B cell (primary cell): ENCODE measurements at regions not wholly inside any gene's neighbourhood (a gene's known extent, or its start where the extent isn't known, plus 50 kb on each side); places are given as distances from the start of the nearest gene placed in this dataset.

Experiments used
- ATAC-seq: fragments of 200-7000 bp; cut with Tn5 transposase; one replicate; pipeline ENCODE4 v1.10.0; 2021; ENCODE audit warnings: low read depth, mild to moderate bottlenecking, moderate number of reproducible peaks, moderate library complexity
- CTCF ChIA-PET: fragments of 350-600 bp; sonication (Branson Sonifier 250); formaldehyde crosslinking; loops from one replicate; lab custom pipeline; 2021; ENCODE audit warnings: antibody characterized with exemption, inconsistent platforms; lab: Charles Lee
- POLR2A ChIA-PET: fragments of 350-600 bp; sonication (Branson Sonifier 250); formaldehyde crosslinking; loops from one replicate; lab custom pipeline; 2021; ENCODE audit warnings: antibody characterized with exemption; lab: Charles Lee
- DNase-seq: peaks from one replicate; pipeline ENCODE4 v3.0.0; 2013
- H2AFZ ChIP-seq: 2 replicates; pipeline ENCODE4 v1.6.1; 2012; ENCODE audit warnings: mild to moderate bottlenecking, low read depth, low read length; ENCODE audit not compliant: insufficient read depth, poor library complexity, severe bottlenecking
- H3K27ac ChIP-seq, 2 donors: 1 replicate in 1 of 2; 2 replicates in 1 of 2; pipeline ENCODE4 v1.5.1; 2012 to 2013; ENCODE audit warnings: low read length in 2 of 2, mild to moderate bottlenecking in 2 of 2, moderate library complexity in 1 of 2
- H3K27me3 ChIP-seq, 4 experiments: fragments of 200-600 bp in 1 of 4; sonication (generic) in 1 of 4; replicated peaks in 1 of 4; 1 replicate in 2 of 4; 2 replicates in 2 of 4; pipeline versions ENCODE4 v1.6.1 to v1.7.0; 2013 to 2016; ENCODE audit warnings: low read length in 3 of 4, mild to moderate bottlenecking in 2 of 4, mixed read lengths in 1 of 4, moderate library complexity in 1 of 4; ENCODE audit not compliant: insufficient read depth in 4 of 4, control insufficient read depth in 3 of 4; ENCODE audit errors: control extremely low read depth in 1 of 4
- H3K36me3 ChIP-seq, 2 experiments: replicated peaks in 1 of 2; 1 replicate in 1 of 2; 2 replicates in 1 of 2; pipeline versions ENCODE4 v1.6.1 to v1.7.1; 2013; ENCODE audit warnings: low read length in 1 of 2; ENCODE audit not compliant: insufficient read depth in 2 of 2, control insufficient read depth in 1 of 2; ENCODE audit errors: control extremely low read depth in 1 of 2, extremely low read depth in 1 of 2
- H3K4me1 ChIP-seq, 2 donors: fragments of 200-600 bp in 1 of 2; sonication (generic) in 1 of 2; 1 replicate in 1 of 2; 2 replicates in 1 of 2; pipeline versions ENCODE4 v1.5.1 to v1.6.1; 2013 to 2017; ENCODE audit warnings: low read length in 2 of 2; ENCODE audit not compliant: control insufficient read depth in 2 of 2, insufficient read depth in 2 of 2
- H3K4me2 ChIP-seq: replicated peaks from 2 replicates; pipeline ENCODE3; 2012; ENCODE audit warnings: mild to moderate bottlenecking, low read depth, low read length; ENCODE audit not compliant: poor library complexity, severe bottlenecking
- H3K4me3 ChIP-seq, 5 experiments: fragments of 200-600 bp in 1 of 5; sonication (generic) in 1 of 5; 1 replicate in 3 of 5; 2 replicates in 2 of 5; pipeline versions ENCODE4 v1.5.1 to v1.7.0; 2011 to 2016; ENCODE audit warnings: low read length in 4 of 5, mild to moderate bottlenecking in 4 of 5, low read depth in 2 of 5, control low read depth in 1 of 5, moderate library complexity in 1 of 5; ENCODE audit not compliant: insufficient read depth in 1 of 5; ENCODE audit errors: control extremely low read depth in 1 of 5, extremely low read depth in 1 of 5
- H3K79me2 ChIP-seq: fragments of 200-600 bp; sonication (generic); one replicate; pipeline ENCODE4 v1.6.0; 2016; ENCODE audit warnings: low read length; ENCODE audit not compliant: control insufficient read depth, insufficient read depth
- H3K9ac ChIP-seq: fragments of 200-600 bp; sonication (generic); 2 replicates; pipeline ENCODE4 v1.6.1; 2017; ENCODE audit warnings: mild to moderate bottlenecking, low read length, moderate library complexity
- H3K9me3 ChIP-seq, 3 donors: one replicate each; pipeline versions ENCODE4 v1.6.1 to v1.7.1; 2013; ENCODE audit warnings: low read length in 2 of 3; ENCODE audit not compliant: control insufficient read depth in 2 of 3, insufficient read depth in 1 of 3; ENCODE audit errors: control extremely low read depth in 1 of 3
- H4K20me1 ChIP-seq: 2 replicates; pipeline ENCODE4 v1.6.0; 2012; ENCODE audit warnings: mild to moderate bottlenecking, low read length; ENCODE audit not compliant: insufficient read depth, control insufficient read depth, poor library complexity, severe bottlenecking
- H3K27ac Mint-ChIP-seq: one replicate; pipeline ENCODE4 v1.8.0; 2021; ENCODE audit warnings: mixed read lengths
- H3K27me3 Mint-ChIP-seq: one replicate; pipeline ENCODE4 v1.8.0; 2021; ENCODE audit warnings: mixed read lengths
- H3K4me1 Mint-ChIP-seq: one replicate; pipeline ENCODE4 v1.8.0; 2021; ENCODE audit warnings: mixed read lengths
- H3K4me3 Mint-ChIP-seq: one replicate; pipeline ENCODE4 v1.8.0; 2021; ENCODE audit warnings: mixed read lengths
- H3K9me3 Mint-ChIP-seq: one replicate; pipeline ENCODE4 v1.8.0; 2022; ENCODE audit warnings: mixed read lengths; ENCODE audit not compliant: insufficient read depth
- CTCF ChIP-seq: fragments of 200-600 bp; IDR thresholded peaks from one replicate; pipeline ENCODE4 v1.8.0; 2022; ENCODE audit warnings: antibody characterized with exemption, mild to moderate bottlenecking
- EZH2 ChIP-seq: IDR thresholded peaks from 2 replicates; pipeline ENCODE4 v1.6.1; 2012; ENCODE audit warnings: borderline replicate concordance, low read depth, mild to moderate bottlenecking, moderate library complexity, low read length; ENCODE audit not compliant: insufficient read depth, poor library complexity, severe bottlenecking
- WGBS: methylation state at CpG from one replicate; pipeline ENCODE4 v1.1.5; 2013; ENCODE audit warnings: missing lambda C conversion rate; ENCODE audit not compliant: insufficient coverage; 5-methylcytosine and 5-hydroxymethylcytosine counted together
- intact Hi-C: fragments of 100-400 bp; cut with micrococcal nuclease; formaldehyde crosslinking; loops from one replicate; pipeline ENCODE4 v1.10.0; 2022

GRCh38 chr20:53750827-53751619, 157.4 kb upstream of the ZNF217 start:
- WGBS, result 31% methylated on average over 10 of the region's 14 CpGs
- no peaks in the 10 kb centered on the region for H3K36me3 ChIP-seq
- peak overlapping the region; percentile 76 for H2AFZ ChIP-seq
- Mint-ChIP-seq H3K4me1 (peaks cover 60% of the 10 kb centered on the region), H3K27ac (peak overlapping the region; percentile 95), H3K27me3 (no peaks in the 10 kb centered on the region), H3K4me3 (peak overlapping the region; percentile 69), H3K9me3 (no peaks in the 10 kb centered on the region)
- ChIA-PET CTCF (interaction anchor here (0.9 to 2.1 kb wide), 11 partner anchors 9 to 189 kb away, joined by 3 to 9 read pairs (median 4); no protein-coding TSS in a partner anchor), POLR2A (interaction anchor here (0.6 to 1.3 kb wide), 5 partner anchors 12 to 184 kb away, joined by 3 to 13 read pairs (median 5); no protein-coding TSS in a partner anchor)
- H3K9me3 ChIP-seq, result no peaks in the 10 kb centered on the region
- H3K4me1 ChIP-seq, result peaks cover 64 to 71% of the 10 kb centered on the region in 2 donors
- ATAC-seq, result peak; percentile 87
- intact Hi-C loops, result loop anchor here (1.0 to 5.0 kb wide), 6 partner anchors 11 to 173 kb away; no protein-coding TSS in a partner anchor
- peak; percentile 78 for DNase-seq
- TF ChIP-seq CTCF, result no peak
- no peak for TF ChIP-seq EZH2
- peak overlapping the region; percentile 75 to 87 for H3K27ac ChIP-seq
- peak overlapping the region; percentile 57 for H3K4me2 ChIP-seq
- H3K9ac ChIP-seq, result peak overlapping the region; percentile 30
- H3K79me2 ChIP-seq, result no peaks in the 10 kb centered on the region
- no peaks in the 10 kb centered on the region for H3K27me3 ChIP-seq
- no peaks in the 10 kb centered on the region for H4K20me1 ChIP-seq
- peak overlapping the region in 1 of 5 experiments; percentile 18 for H3K4me3 ChIP-seq

- TF ChIP-seq EZH2 (no peak), CTCF (no peak)
- H2AFZ ChIP-seq, result peak overlapping the region; percentile 21
- H3K4me1 ChIP-seq, result peaks cover 56 to 58% of the 10 kb centered on the region in 2 donors
- H3K4me2 ChIP-seq, result peak overlapping the region; percentile 26
- Mint-ChIP-seq H3K27ac (peak overlapping the region; percentile 87), H3K27me3 (no peaks in the 10 kb centered on the region), H3K4me1 (peaks cover 53% of the 10 kb centered on the region), H3K9me3 (no peaks in the 10 kb centered on the region), H3K4me3 (no peak overlapping the region)
- no peak for ATAC-seq
- H3K9me3 ChIP-seq, result no peaks in the 10 kb centered on the region
- no peak for DNase-seq
- no peak overlapping the region for H3K9ac ChIP-seq
- H3K27me3 ChIP-seq, result no peaks in the 10 kb centered on the region
- intact Hi-C loops, result no loop called here
- H3K27ac ChIP-seq, result peak overlapping the region; percentile 39 to 66
- ChIA-PET POLR2A (interaction anchor here (0.7 to 0.9 kb wide), 2 partner anchors 123 to 156 kb away, joined by 3 to 4 read pairs; partner anchors contain the start of gene ZNF217), CTCF (interaction anchor here (0.8 to 1.2 kb wide), 6 partner anchors 9 to 195 kb away, joined by 3 to 5 read pairs (median 4); no protein-coding TSS in a partner anchor)
- no CpG with 5 or more reads among the region's 1 CpG for WGBS
- H3K79me2 ChIP-seq, result no peaks in the 10 kb centered on the region
- no peaks in the 10 kb centered on the region for H4K20me1 ChIP-seq
- H3K4me3 ChIP-seq, result no peak overlapping the region
- H3K36me3 ChIP-seq, result no peaks in the 10 kb centered on the region
Measured at GRCh38 chr20:53749499-53749898, 155.9 kb upstream of the ZNF217 start.
